RPMI8226 (cell line): ENCODE measurements at regions not wholly inside any gene's neighbourhood (a gene's known extent, or its start where the extent isn't known, plus 50 kb on each side); places are given as distances from the start of the nearest gene placed in this dataset.

Experiments
- DNase-seq: peaks from one replicate; pipeline ENCODE4 v3.0.0-alpha.2; 2015

DNA sequence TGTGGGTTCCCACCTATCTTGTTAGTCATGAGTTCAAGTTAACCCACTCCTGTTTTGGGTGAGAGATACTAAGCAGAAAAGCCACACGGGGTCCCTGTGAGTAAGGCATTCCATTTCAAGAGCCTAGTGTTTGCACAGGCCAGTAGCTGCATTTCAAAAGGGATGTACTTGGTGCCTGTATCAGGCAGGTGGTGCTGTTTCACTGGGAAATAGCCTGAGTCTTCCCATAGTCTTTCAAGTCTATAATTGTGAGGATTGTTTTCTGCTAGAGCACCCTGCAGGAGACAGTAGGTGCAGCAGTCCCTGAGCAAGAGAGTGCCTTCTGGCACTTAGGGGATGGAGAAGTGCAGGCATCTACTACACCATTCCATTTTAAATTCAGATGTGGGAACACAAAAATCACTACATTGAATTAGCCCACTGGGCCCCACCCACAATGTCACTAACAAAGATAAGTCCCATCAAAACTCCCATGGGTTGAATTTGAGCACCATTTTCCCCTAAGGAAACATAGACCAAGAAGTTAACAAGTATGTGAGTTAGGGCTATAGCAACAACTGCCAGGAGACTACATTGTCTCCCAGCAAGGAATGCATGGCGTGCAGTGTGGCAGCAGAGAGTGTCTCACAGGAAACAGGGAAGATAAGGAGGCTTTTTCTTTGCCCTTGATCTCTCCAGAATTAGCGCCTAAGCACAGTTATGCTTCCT is 263.2 kb downstream of the COX7C start:
- peak; percentile 70 for DNase-seq

- DNase-seq: no peak
Observed at GRCh38 chr5:86881493-86882090, 263.9 kb downstream of the COX7C start.

DNA sequence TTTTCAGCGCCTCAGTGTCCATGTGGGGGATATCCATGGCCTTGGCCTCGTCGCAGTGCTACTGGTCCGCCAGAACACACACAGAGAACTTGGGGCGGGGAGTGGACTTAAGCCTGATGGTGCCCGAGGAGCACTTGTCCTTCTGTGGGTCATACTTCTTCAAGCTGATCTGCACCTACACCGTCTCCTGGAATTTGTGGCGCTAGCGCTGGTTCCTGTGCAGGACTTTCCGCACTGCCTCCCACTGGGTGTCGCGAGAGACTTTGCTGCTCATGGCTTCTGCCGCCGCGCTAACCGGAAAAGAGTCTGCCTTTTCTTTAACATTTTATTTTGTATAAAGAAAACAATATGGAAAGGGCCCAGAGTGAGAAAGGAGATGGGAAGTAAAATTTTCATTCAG is 266.9 kb downstream of the COX7C start:
- DNase-seq: no peak

DNA sequence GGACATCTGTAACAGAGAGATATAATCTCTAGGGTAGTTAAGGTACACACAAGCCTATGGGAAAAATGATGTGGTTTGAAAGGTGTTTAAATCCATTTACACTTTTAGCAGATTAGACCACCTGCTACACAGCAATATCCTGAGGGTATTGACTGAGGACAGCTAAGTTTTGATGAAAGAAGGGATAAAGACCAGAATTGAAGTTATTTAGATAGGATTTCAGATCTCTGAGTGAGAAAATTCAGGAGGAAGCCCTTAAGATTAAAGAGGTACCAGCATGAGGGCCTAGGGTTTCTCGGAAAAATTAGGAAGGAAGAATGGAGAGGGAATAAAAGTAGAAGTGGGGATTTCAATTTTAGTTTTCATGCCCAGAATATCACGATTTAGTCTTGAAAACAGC is 267.3 kb downstream of the COX7C start:
- DNase-seq: no peak

DNA sequence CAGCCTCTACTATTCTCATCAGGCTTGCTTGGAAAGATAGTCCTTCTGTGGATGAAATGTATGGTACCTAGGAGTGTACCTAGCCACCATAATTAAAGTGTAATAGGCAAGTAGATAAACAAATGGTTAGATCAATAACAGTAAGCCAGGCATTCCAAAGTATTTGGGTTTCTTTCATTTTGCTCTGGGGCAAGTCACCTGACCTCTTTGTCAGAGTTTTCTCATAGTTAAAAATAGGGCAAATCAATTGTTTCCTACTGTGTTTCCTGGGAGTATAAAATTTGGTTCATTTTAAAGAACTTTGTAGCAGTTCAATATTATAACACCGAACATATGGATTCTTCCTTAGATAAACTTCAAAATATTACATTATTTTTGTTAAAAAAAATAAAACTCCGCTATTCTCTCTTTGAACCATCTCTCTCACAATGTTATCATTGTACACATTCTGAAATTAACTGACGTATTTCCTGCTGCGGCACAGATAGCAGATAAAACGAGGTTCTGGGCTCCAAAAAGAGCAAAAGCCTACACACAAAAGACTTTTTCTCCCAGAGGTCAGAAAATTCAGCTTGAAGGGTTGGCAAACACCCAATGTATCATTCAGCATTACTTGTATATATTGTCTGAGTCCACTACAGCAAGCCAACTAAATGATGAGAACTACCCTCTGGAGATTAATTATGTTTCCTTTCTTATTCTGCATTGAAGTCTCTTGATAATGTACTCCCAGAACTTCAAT is 267.9 kb downstream of the COX7C start:
- no peak for DNase-seq

DNA sequence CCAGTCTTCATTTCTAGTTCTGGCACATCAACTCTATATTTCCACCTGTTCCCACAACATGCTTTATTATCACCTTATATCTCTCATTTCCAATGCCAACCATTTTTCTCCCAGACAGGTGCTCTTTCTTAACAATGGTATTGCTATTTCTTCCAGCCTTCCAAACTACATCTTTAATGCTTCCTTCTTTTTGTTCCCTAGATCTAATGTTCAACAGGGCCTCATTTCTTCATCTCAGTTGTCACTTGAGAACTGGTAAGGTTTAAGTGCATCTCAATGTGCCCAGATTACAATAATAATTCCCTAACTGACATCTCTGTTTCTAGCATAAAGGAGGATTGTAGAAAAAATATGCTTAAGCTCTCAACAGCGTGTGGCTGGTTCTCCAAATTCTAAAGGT is 272.6 kb downstream of the COX7C start:
- no peak for DNase-seq

DNA sequence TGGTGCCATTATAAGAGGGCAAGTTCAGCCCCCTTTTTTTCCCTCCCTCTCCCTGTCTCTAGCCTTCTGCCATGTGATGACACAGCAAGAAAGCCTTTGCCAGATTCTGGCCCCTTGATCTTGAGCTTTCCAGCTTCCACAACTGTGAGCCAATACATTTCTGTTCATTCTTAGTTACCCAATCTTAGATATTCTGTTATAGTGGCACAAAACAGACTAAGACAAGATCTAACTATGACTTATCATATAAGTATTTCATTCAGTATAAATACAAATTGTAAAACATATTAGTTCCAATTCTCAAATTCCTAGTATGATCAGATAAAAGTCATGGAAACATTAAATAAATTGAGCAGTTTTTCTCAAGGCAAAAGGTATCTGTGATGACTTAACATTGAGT is 276.3 kb downstream of the COX7C start:
- no peak for DNase-seq

- no peak for DNase-seq
Observed at GRCh38 chr5:86896916-86897315, 279.2 kb downstream of the COX7C start.

DNA sequence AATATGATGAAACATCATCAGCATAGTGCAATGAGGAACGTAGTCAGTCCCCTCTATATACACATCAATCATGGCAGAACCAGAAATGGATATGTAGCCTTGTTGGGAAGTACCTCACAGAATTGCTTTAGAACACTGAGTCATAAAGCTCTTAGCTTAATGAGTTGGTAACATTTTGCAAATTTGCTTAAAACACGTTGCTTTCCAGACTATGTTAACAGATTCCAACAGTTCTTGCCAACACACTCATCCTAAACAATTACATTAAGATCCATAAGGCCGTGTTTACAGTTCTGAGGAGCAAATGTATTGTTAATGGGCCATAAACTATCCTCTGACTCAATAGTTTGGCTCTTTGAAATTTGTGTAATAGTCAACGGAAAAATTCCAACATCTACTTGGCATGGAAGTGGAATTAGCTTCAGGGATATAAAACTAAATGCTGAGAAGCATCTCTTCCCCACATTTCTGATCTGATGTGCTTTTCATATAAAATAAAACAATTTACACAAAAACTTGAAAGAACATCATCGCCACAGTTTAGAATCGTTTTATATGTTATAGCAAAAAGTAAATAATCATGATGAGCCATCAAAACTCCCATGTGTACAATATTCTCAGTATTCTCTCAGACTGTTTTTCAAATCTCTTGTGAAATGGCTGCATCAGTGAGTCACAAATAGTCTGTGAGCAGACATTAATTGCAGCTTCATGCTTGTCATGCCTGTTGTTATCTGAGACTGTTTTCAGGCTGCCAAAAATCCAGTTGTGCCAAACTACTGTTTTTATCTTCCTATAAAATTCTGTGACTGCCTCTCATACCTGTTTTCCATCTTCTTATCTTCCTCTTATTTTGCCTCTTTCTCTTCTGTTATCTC is 291.9 kb downstream of the COX7C start:
- DNase-seq: no peak

- DNase-seq: peak; percentile 24
Observed at GRCh38 chr5:86917117-86917579, 299.4 kb downstream of the COX7C start.

- no peak for DNase-seq
Observed at GRCh38 chr5:86918246-86918645, 300.5 kb downstream of the COX7C start.

- DNase-seq: no peak
Observed at GRCh38 chr5:86926033-86926432, 308.3 kb downstream of the COX7C start.

- no peak for DNase-seq
Observed at GRCh38 chr5:86929123-86929766, 311.5 kb downstream of the COX7C start.

DNA sequence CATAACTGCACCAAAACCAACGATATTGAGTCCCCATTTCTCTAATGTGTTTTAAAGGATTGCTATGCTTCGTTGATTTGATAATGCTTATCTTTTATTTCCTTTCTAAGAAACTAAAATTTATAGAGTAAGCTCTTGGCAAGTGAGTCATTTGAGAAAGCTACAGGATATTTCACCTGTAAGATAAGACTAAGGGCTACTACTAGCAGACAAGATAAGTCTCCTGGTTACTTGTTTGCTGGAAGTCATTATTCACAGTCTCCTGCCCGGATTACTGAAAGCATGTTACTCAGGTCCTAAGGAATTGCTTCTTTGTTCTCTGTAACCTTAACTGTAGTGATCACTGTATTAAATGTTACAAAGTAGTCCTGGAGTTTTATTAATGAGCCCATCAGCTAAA is 315.9 kb upstream of the RASA1 start:
- no peak for DNase-seq

GRCh38 chr5:86964889-86965288 is 302.8 kb upstream of the RASA1 start:
- DNase-seq: no peak

DNA sequence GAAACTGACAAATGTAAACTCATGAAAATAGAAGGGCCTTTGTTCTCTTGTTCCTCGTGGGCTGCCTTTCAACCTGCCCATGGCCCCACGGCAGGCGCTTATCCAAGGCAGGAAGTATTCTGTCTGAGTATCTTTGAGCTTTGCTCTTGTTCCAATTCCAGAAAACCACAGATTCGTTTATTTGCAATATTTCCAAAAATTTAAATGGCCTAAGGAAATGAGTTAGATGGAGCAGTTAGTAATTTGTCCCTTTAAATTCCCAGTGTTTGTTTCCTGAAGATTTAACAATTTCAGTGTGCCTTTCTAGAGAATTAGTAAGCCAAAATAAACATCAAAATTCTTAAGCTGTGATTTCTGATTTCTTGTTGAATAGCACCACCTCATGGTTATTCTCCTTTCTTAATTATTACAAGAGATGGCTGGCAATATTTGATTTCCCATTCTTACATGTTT is 299.4 kb upstream of the RASA1 start:
- peak; percentile 38 for DNase-seq

- DNase-seq: no peak
Observed at GRCh38 chr5:86970361-86970760, 297.3 kb upstream of the RASA1 start.

DNA sequence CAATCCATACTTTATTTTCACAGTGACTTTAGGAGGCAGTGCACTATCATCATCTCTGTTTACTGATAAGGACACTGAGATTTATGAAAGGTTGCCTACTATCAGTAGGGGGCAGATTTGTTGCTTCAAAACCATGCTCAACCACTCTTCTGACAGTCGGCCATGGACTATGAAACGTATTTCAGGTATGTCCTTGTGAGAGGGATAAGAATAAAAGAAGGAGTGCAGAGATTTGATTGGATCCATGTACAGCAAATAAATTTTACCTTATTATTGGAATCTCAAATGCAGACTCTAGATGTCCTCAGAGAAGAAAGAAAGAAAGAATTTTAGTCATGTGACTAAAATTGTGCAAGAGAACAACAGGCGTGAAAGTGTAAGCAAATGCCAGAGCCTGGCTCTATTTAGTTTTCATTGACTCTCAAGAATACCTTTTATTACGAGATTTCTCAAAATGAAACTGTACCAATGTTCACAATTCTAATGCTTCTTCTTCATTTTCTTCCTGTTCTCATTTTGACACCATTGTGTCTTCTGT is 296.6 kb upstream of the RASA1 start:
- peak; percentile 39 for DNase-seq

GRCh38 chr5:86974955-86975354 is 292.7 kb upstream of the RASA1 start:
- DNase-seq: no peak

GRCh38 chr5:86977190-86977589 is 290.5 kb upstream of the RASA1 start:
- no peak for DNase-seq

- DNase-seq: no peak
Observed at GRCh38 chr5:86977808-86978207, 289.9 kb upstream of the RASA1 start.

DNA sequence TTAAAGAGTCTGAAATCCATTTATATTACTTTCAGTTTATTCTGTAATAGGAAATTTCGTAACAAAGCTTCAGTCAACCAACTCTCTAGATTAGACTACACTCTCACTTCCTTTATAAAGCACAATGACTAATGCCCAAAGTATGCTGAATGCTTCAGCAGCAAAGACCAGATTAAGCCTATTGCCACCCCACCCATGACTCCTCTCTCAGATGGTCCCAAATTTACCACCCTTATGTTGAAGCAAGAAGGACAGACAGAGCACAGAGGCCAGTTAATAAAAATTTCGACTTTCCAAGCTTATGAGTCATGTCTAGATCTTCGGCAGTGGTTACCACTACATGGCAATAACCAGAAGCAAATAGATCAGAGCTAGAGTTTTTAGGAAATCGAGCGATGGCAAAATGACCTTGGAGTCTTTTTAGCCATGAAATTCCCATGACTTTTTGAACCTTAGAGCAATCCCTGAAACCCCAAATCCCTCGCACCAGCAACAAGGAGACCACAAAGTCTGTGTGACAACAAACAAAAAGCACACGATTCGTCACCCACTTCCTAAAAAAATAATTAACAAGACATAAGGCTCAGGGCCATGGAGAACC is 287.8 kb upstream of the RASA1 start:
- no peak for DNase-seq
